ENCODE measurements at regions not wholly inside any gene's neighbourhood (a gene's known extent, or its start where the extent isn't known, plus 50 kb on each side); places are given as distances from the start of the nearest gene placed in this dataset.
"Not testable (repeated sequence)": the region's sequence is repeated elsewhere in the genome, so short reads cannot be mapped to it uniquely, and the experiment has no call there.

DNA sequence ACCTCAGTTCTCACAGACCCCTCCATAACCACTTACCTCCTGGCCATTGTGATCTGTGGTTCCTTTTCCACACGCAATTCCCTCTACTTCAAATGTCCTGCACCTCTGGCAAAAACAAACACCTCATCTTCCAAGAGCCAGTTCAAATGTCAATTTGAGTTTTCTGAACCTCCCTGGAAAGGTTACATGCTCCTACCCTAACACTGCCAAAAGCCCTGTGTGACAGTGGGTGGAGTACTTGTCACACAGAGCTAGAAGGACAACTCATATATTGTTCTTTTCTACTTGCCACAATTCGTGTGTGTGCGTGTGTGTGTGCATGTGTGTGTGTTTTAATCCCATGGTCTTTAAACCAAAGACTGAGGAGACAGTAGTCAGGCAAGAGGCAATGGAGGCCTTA lies 331.8 kb upstream of the ARHGEF26 start:
- TF ChIP-seq, protein P1, sequence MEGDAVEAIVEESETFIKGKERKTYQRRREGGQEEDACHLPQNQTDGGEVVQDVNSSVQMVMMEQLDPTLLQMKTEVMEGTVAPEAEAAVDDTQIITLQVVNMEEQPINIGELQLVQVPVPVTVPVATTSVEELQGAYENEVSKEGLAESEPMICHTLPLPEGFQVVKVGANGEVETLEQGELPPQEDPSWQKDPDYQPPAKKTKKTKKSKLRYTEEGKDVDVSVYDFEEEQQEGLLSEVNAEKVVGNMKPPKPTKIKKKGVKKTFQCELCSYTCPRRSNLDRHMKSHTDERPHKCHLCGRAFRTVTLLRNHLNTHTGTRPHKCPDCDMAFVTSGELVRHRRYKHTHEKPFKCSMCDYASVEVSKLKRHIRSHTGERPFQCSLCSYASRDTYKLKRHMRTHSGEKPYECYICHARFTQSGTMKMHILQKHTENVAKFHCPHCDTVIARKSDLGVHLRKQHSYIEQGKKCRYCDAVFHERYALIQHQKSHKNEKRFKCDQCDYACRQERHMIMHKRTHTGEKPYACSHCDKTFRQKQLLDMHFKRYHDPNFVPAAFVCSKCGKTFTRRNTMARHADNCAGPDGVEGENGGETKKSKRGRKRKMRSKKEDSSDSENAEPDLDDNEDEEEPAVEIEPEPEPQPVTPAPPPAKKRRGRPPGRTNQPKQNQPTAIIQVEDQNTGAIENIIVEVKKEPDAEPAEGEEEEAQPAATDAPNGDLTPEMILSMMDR (IDR thresholded peaks at IDR 0.05; ENCODE audit: control extremely low read depth, extremely low read depth, low read depth, missing control alignments), result no peak
- no peak for DNase-seq (ENCODE audit: extremely low spot score)
- POLR2A ChIA-PET, result no interaction called here
- CTCF ChIA-PET, result interaction anchor here (1.4 kb wide), 1 partner anchor 8 kb away, joined by 3 read pairs; no protein-coding TSS in a partner anchor

DNA sequence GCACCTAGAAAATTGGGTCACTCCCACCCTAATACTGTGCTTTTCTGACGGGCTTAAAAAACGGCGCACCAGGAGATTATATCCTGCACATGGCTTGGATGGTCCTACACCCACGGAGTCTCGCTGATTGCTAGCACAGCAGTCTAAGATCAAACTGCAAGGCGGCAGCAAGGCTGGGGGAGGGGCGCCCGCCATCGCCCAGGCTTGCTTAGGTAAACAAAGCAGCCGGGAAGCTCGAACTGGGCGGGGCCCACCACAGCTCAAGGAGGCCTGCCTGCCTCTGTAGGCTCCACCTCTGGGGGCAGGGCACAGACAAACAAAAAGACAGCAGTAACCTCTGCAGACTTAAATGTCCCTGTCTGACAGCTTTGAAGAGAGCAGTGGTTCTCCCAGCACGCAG lies 324.1 kb upstream of the ARHGEF26 start:
- POLR2A ChIA-PET; DNase-seq (ENCODE audit: extremely low spot score): not testable (repeated sequence)
- CTCF ChIA-PET, result interaction anchor here (1.7 kb wide), 1 partner anchor 8 kb away, joined by 3 read pairs; no protein-coding TSS in a partner anchor

DNA sequence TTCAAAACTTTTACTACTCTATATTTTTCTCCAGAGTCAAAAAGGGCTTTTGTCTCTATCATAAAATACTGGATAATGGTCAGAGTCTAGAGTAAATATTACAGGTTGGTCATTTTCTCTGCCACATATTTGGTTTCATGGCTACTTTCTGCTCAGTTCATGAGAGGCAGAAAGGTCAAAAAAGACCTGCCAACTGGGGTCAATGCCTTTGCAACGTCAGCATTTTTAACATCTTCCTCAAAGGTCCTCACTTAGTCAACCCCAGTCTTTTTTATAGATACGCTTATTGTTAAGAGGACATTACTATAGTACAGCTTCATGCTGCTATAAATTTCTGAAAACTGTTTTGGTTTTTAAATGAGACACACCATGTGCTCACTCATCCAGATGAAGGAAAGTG lies 312.1 kb upstream of the ARHGEF26 start:
- TF ChIP-seq, protein P1 (IDR thresholded peaks at IDR 0.05; ENCODE audit: control extremely low read depth, extremely low read depth, low read depth, missing control alignments), result no peak
- ChIA-PET POLR2A (no interaction called here), CTCF (interaction anchor here (1.2 kb wide), 1 partner anchor 60 kb away, joined by 3 read pairs; no protein-coding TSS in a partner anchor)
- no peak for DNase-seq (ENCODE audit: extremely low spot score)

DNA sequence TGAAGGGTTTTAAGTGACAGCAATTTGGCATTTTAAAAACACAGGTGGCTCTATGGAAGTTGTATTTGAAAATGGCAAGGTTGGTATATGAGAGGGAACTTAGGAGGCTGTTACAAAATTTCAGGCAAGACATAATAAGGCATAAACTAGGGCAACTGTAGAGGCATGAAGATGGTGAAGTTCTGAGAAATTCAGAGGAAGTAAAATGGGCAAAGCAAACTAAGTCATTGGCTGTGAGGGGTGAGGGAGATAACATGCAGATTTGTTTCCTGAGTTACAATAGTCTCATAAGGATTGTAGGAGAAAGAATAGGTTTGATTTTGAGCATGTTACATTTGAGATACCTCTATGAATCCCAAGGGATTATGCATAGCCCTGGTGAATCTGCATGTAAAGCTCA lies 302.9 kb upstream of the ARHGEF26 start:
- no peak for DNase-seq (ENCODE audit: extremely low spot score)
- TF ChIP-seq, protein P1 (IDR thresholded peaks at IDR 0.05; ENCODE audit: control extremely low read depth, extremely low read depth, low read depth, missing control alignments), result no peak
- CTCF ChIA-PET, result no interaction called here
- POLR2A ChIA-PET, result no interaction called here

DNA sequence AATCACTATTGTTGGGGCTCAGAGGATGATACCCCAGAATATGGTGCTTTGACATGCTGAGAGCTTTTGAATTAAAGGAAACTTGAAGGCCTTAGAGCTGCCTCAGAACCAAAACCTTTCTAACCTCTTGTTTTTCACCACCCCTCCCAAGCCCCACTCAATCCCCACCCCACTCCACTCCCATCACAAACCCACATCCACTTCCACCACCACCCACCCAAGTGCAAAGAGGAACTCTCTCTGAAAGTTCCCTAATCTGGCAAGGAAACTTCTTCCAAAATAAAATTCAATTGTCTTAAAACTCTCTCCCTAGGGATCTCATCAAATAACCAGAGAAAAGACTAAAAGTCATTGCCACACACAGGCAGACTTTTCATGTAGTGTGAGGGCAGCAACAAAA lies 301.2 kb upstream of the ARHGEF26 start:
- TF ChIP-seq, protein P1 (IDR thresholded peaks at IDR 0.05; ENCODE audit: control extremely low read depth, extremely low read depth, low read depth, missing control alignments), result no peak
- DNase-seq (ENCODE audit: extremely low spot score), result no peak
- CTCF ChIA-PET, result interaction anchor here (1.6 kb wide), 1 partner anchor 18 kb away, joined by 4 read pairs; no protein-coding TSS in a partner anchor
- POLR2A ChIA-PET, result no interaction called here

DNA sequence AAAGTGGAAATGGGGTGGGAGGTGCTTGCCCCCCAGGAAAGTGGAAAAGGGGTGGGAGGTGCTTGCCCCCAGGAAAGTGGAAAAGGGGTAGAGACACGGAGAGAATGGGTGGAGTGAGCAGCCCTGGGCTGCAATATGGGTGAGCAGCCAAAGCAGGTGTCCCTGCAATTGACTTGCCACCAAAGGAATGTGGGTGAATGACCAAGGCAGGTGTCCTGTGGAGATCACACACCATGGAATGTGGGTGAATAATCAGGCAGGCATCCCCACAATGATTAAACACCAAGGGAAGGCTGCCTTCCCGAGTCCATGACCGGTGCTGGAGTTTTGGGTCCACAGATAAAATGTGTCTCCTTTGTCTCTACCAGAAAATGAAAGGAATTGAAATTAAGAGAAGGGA lies 292.8 kb upstream of the ARHGEF26 start:
- POLR2A ChIA-PET; CTCF ChIA-PET; DNase-seq (ENCODE audit: extremely low spot score): not testable (repeated sequence)

DNA sequence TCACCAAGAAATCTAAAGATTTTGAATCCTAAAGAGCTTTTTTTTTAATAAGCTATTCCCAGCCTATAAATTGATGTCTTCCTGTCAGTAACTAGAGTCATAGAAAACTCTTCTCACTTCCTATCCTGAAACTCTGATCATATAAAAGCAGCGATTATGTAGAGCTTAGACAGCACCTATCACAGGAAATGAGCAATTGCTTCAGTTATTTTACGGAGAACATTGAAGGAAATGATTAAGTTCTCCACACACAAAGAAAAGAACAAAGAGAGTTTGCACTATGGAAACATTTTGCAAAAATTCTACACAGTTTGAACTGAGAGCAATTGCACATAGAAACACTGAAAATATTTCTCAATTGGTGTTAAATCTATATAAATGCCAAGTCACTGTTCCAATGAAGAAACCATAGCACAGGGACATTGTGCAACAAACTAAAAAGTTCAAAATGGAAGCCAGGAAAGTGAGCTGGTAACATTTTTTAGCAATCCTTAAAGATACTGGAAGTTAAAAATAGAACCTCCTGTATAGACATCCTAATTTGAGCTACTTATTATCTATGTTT lies 291.5 kb upstream of the ARHGEF26 start:
- POLR2A ChIA-PET, result no interaction called here

More for the DNA sequence above, 291.5 kb upstream of the ARHGEF26 start:
- TF ChIP-seq, protein P1 (IDR thresholded peaks at IDR 0.05; ENCODE audit: control extremely low read depth, extremely low read depth, low read depth, missing control alignments), result no peak
- no peak for DNase-seq (ENCODE audit: extremely low spot score)
- CTCF ChIA-PET, result interaction anchor here (1.1 to 1.6 kb wide), 2 partner anchors 14 to 18 kb away, joined by 3 to 5 read pairs; no protein-coding TSS in a partner anchor
